ENCODE measurements at regions not wholly inside any gene's neighbourhood (a gene's known extent, or its start where the extent isn't known, plus 50 kb on each side); places are given as distances from the start of the nearest gene placed in this dataset.

GRCh38 chr17:79180358-79181005 lies 105.9 kb downstream of the ENGASE start:
- H3K36me3 ChIP-seq: no peaks in the 10 kb centered on the region
- no peak for DNase-seq (ENCODE audit: low read depth in 1 of 2, low spot score in 2 of 2)
- H3K27me3 ChIP-seq (replicated peaks): peaks cover 96% of the 10 kb centered on the region

GRCh38 chr17:79179334-79179733 lies 104.7 kb downstream of the ENGASE start:
- no peak overlapping the region for H3K27ac ChIP-seq
- H3K27me3 ChIP-seq (replicated peaks): peaks cover 95% of the 10 kb centered on the region
- peaks cover 4% of the 10 kb centered on the region; the same call in 1 of the 2 replicates for H3K9me3 ChIP-seq (replicated peaks)
- DNase-seq (ENCODE audit: low read depth in 1 of 2, low spot score in 2 of 2): no peak
- H3K36me3 ChIP-seq: no peaks in the 10 kb centered on the region
- 0 out of 2 replicates have a peak, but pooled peaks cover 3% of the 10 kb centered on the region for H3K4me1 ChIP-seq (replicated peaks)
- no peak overlapping the region for H3K4me3 ChIP-seq

More at GRCh38 chr17:79180358-79181005, 105.9 kb downstream of the ENGASE start:
- H3K4me1 ChIP-seq (replicated peaks): 0 out of 2 replicates have a peak, but pooled peaks cover 3% of the 10 kb centered on the region
- no peak overlapping the region for H3K4me3 ChIP-seq
- no peak overlapping the region for H3K27ac ChIP-seq
- peaks cover 4% of the 10 kb centered on the region; the same call in 1 of the 2 replicates for H3K9me3 ChIP-seq (replicated peaks)

DNA sequence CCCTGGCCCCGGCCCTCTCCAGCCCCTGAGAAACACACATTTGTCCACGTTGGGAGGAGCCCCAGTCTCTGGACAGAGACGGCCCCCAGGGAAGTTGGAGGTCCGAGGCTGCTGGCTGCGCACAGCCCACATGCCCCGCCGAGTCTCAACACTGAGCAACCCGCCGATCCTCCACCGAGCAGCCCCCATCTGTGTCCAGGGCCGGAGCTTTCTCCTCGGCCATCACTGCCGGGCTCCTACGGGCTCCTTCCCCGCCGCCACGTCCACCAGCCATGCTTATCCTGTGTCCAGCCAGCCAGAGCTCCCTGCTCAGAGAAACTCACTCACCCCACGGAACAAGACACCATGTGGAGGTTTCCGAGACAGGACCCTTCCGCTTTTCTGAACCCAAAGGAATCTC lies 103.3 kb downstream of the ENGASE start:
- no peak overlapping the region for H3K4me3 ChIP-seq
- no peak for DNase-seq (ENCODE audit: low read depth in 1 of 2, low spot score in 2 of 2)
- no peak overlapping the region for H3K27ac ChIP-seq
- H3K4me1 ChIP-seq (replicated peaks): no peaks in the 10 kb centered on the region
- H3K27me3 ChIP-seq (replicated peaks): peaks cover 94% of the 10 kb centered on the region
- no peaks in the 10 kb centered on the region for H3K36me3 ChIP-seq
- H3K9me3 ChIP-seq (replicated peaks): no peaks in the 10 kb centered on the region

GRCh38 chr17:79176792-79177601 lies 102.4 kb downstream of the ENGASE start:
- no peak for DNase-seq (ENCODE audit: low read depth in 1 of 2, low spot score in 2 of 2)
- peaks cover 4% of the 10 kb centered on the region; the same call in 1 of the 2 replicates for H3K9me3 ChIP-seq (replicated peaks)
- no peak overlapping the region for H3K27ac ChIP-seq
- H3K27me3 ChIP-seq (replicated peaks): peaks cover 95% of the 10 kb centered on the region
- no peaks in the 10 kb centered on the region for H3K36me3 ChIP-seq
- no peaks in the 10 kb centered on the region for H3K4me1 ChIP-seq (replicated peaks)
- no peak overlapping the region for H3K4me3 ChIP-seq

DNA sequence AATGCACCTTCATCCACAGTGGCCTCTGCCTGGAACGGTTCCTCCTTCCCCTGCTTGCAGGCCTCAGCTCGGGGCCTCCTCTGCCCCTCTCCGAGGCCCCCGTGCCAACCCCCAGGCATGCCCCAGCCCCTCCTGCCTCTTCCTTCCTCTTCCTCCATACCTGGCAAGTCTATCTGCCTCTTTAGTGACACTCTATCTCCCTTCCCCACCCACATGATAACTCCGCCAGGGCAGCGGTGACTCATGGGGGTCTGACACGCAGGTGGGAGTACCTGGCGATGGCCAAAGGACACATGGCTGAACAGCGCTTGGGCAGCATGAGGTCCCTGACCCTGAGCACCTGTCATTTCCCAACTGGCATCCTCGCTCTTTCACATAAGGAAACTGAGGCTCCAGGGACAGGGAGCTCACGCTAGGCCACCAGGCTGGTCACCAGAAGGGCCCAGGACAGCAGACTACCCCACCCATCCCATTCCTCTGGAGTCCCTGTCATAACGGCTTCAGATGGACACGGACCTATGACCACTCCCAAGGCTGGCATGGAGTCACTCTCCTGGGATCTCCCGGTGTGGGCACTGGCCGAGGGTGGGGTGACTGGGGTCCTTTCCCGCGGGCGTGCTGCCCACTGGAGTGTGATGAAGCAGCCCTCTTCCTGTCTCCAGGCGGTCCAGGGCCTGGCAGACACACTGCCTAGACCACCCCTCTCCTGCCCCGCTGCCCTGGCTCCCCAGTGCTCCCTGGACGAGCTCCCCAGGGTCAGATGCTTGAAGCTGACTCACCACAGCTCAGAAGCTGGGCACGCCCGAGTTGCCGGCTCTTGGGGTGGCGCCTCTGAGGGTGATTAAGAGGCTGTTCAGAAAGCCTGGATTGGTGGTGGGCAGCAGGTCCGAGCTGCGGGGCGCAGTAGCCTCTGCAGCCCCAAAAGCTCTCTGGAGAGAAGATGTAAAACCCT lies 100.6 kb downstream of the ENGASE start:
- no peak overlapping the region for H3K27ac ChIP-seq
- peaks cover 93% of the 10 kb centered on the region for H3K27me3 ChIP-seq (replicated peaks)
- H3K4me1 ChIP-seq (replicated peaks): no peaks in the 10 kb centered on the region
- H3K4me3 ChIP-seq: no peak overlapping the region
- peaks cover 7% of the 10 kb centered on the region for H3K9me3 ChIP-seq (replicated peaks)
- no peak for DNase-seq (ENCODE audit: low read depth in 1 of 2, low spot score in 2 of 2)
- H3K36me3 ChIP-seq: no peaks in the 10 kb centered on the region

GRCh38 chr17:79174193-79174765 lies 99.7 kb downstream of the ENGASE start:
- Histone ChIP-seq H3K27me3 (replicated peaks) (peaks cover 93% of the 10 kb centered on the region), H3K4me3 (no peak overlapping the region), H3K27ac (no peak overlapping the region), H3K9me3 (replicated peaks) (peaks cover 7% of the 10 kb centered on the region), H3K4me1 (replicated peaks) (no peaks in the 10 kb centered on the region), H3K36me3 (no peaks in the 10 kb centered on the region)
- no peak for DNase-seq (ENCODE audit: low read depth in 1 of 2, low spot score in 2 of 2)

DNA sequence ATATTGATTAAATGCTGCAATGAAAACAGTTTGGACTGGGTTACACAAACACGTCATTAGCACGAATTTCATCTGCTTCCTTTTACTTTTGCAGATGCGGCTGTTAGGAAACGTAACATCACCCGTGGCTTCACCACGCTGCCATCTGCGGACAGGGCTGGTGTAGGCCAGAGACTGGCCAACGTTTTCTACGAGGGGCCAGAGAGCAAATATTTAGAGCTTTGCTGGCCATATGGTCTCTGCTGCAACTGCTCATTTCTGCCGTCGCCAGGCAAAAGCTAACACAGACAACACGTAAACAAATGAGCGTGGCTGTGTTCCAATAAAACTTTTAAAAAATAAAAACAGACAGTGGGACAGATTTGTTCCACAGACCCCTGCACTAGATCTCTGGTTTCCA lies 96.6 kb downstream of the ENGASE start:
- Histone ChIP-seq H3K4me3 (no peak overlapping the region), H3K9me3 (replicated peaks) (peaks cover 7% of the 10 kb centered on the region), H3K27me3 (replicated peaks) (peaks cover 93% of the 10 kb centered on the region), H3K27ac (no peak overlapping the region), H3K4me1 (replicated peaks) (no peaks in the 10 kb centered on the region), H3K36me3 (no peaks in the 10 kb centered on the region)
- DNase-seq (ENCODE audit: low read depth in 1 of 2, low spot score in 2 of 2): no peak

GRCh38 chr17:79169861-79170260 lies 95.2 kb downstream of the ENGASE start:
- no peak for DNase-seq (ENCODE audit: low read depth in 1 of 2, low spot score in 2 of 2)
- peaks cover 7% of the 10 kb centered on the region for H3K9me3 ChIP-seq (replicated peaks)
- no peak overlapping the region for H3K4me3 ChIP-seq
- H3K27me3 ChIP-seq (replicated peaks): peaks cover 93% of the 10 kb centered on the region
- H3K36me3 ChIP-seq: no peaks in the 10 kb centered on the region
- no peak overlapping the region for H3K27ac ChIP-seq
- H3K4me1 ChIP-seq (replicated peaks): no peaks in the 10 kb centered on the region

DNA sequence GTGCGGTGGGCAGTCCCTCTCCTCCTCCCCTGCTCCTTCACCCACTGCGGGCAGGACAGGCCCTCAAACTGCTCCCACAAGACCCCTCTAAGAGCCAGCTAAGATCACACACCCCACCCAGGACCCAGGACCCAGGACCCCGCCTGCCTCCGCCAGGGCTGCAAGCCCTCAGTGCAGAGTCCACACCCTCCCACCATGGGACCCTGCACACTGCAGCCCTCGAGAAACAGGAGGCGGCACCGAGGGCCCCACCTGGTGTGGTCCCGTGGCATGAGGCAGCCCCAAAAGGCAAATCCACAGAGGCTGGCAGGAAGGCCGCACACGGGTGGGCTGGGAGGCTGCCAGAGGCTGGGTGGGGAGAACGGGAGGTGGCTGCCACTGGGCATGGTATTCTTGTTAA lies 94.7 kb downstream of the ENGASE start:
- no peak overlapping the region for H3K4me3 ChIP-seq
- no peaks in the 10 kb centered on the region for H3K4me1 ChIP-seq (replicated peaks)
- DNase-seq (ENCODE audit: low read depth in 1 of 2, low spot score in 2 of 2): no peak
- no peaks in the 10 kb centered on the region for H3K36me3 ChIP-seq
- peaks cover 7% of the 10 kb centered on the region for H3K9me3 ChIP-seq (replicated peaks)
- peaks cover 94% of the 10 kb centered on the region for H3K27me3 ChIP-seq (replicated peaks)
- no peak overlapping the region for H3K27ac ChIP-seq

GRCh38 chr17:79168486-79169055 lies 93.9 kb downstream of the ENGASE start:
- Histone ChIP-seq H3K9me3 (replicated peaks) (peaks cover 7% of the 10 kb centered on the region), H3K36me3 (no peaks in the 10 kb centered on the region), H3K27me3 (replicated peaks) (peaks cover 97% of the 10 kb centered on the region), H3K4me3 (no peak overlapping the region), H3K27ac (no peak overlapping the region), H3K4me1 (replicated peaks) (no peaks in the 10 kb centered on the region)
- DNase-seq (ENCODE audit: low read depth in 1 of 2, low spot score in 2 of 2): no peak

DNA sequence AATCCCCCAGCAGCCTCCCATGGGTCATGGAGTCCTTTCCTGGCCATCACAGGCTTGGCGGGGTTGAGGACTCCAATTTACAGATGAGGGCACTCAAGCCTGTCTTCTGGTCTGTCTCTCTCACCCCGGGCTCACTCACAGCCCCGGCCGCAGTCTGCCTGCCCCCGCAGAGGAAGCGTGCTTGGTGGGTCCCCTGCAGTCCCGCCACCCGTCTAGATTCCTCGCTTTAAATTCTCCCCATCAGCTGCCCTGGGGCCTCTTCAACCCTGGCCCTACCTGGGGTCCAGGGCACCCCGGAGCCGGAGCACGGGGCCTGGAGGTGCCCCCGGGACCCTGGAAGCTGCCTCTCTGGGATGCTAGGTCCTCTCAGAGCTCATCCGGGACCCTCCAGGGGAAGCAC lies 92.9 kb downstream of the ENGASE start:
- H3K4me3 ChIP-seq: no peak overlapping the region
- DNase-seq (ENCODE audit: low read depth in 1 of 2, low spot score in 2 of 2): no peak
- no peaks in the 10 kb centered on the region for H3K36me3 ChIP-seq
- H3K4me1 ChIP-seq (replicated peaks): no peaks in the 10 kb centered on the region
- H3K9me3 ChIP-seq (replicated peaks): peaks cover 4% of the 10 kb centered on the region
- H3K27me3 ChIP-seq (replicated peaks): peaks cover 97% of the 10 kb centered on the region
- H3K27ac ChIP-seq: no peak overlapping the region

DNA sequence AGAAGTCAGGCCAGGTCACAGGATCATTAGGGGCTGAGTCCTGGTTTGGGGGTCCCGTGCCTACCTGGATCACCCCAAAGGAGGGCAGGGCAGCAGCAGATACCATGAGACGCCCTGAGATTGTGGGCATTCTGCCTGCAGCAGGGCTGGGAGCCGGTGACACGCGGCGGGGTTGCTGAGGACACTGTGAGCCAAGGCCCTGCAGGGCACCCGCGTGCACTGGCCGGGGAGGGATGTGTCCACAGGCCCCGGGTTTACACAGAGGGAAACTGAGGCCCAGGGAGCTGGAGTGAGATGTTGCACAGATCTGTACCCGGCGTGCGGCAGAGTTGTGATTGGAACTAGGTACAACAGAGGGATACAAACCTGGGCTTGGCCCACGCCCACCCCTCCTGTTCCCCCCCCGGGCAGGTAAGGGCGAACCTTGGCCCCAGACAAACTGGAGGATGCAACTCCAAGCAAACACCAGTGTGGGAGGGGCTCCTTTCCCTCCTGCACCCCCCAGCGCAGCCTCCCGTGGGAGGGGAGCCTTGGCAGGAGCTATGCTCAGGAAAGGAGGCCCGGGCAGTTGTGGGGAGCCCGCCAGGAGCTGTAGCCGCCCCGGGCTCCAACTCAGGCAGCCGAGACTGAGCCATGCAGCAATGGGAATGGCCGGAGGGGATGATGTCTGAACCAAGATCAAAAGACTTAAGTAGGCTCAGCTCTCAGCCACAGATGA lies 91.3 kb downstream of the ENGASE start:
- DNase-seq (ENCODE audit: low read depth in 1 of 2, low spot score in 2 of 2): no peak
- Histone ChIP-seq H3K4me1 (replicated peaks) (no peaks in the 10 kb centered on the region), H3K4me3 (no peak overlapping the region), H3K9me3 (replicated peaks) (peaks cover under 1% of the 10 kb centered on the region; the same call in 1 of the 2 replicates), H3K27ac (no peak overlapping the region), H3K27me3 (replicated peaks) (peaks cover 100% of the 10 kb centered on the region), H3K36me3 (no peaks in the 10 kb centered on the region)

Measured in SJSA1 (cell line).